NCI-H2029 (cell line): ENCODE measurements at regions not wholly inside any gene's neighbourhood (a gene's known extent, or its start where the extent isn't known, plus 50 kb on each side); places are given as distances from the start of the nearest gene placed in this dataset.

Experiments
- DNase-seq: peaks from one replicate; lab custom pipeline; 2025; lab: John Stamatoyannopoulos, UW

DNA sequence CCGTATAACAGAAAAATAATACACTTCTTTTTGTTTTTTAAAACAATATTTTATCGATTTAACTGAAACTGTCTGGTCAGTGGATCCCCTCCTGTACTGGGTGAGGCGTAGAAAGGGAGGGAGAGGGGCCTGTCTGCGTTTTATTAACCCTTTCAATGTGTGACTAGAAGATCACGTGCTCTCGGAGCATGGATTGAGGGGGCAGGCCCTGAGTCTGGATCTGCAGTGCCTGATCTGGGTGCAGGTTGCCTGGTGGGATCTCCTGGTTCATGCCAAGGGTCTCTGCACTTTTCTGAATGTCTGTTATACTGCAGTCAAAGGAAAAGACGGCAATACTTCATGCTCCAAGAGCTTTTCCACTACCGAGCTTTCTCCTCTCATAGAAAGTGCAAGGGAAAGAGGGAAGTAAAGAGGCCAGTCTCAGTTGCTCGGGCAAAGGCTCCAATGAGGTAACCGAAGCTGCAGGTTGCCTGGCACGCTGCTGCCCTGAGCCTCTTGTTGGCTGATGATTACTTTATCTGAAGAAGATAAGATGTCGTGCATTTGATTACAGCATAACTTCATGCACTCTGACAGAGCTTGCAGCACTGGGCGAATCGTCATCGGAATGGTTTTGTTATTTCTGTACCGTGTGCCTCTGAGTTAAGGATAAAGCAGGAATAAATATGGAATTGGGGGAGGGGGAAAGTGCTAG, 167.5 kb upstream of the PMEPA1 start:
- DNase-seq = no peak

DNA sequence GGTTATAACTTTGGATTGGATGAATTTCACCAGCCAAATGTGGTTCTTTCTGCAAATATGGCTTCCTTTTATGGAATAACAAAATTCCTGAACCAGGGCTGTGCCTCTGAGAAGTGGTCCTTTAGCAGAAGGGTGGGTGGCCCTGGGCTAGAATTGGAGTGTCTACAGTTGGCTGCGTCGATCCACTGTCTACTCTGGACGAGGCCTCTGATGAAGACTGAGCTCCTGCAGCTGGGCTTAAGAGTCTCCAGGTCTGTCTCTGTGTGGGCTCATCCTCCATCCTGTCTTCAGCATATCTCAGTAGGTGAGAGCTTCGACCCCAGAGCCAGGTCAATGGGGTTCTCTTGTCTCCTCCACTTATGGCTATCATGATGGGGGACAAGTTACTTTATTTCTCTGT, 166.3 kb upstream of the PMEPA1 start:
- DNase-seq = no peak

DNA sequence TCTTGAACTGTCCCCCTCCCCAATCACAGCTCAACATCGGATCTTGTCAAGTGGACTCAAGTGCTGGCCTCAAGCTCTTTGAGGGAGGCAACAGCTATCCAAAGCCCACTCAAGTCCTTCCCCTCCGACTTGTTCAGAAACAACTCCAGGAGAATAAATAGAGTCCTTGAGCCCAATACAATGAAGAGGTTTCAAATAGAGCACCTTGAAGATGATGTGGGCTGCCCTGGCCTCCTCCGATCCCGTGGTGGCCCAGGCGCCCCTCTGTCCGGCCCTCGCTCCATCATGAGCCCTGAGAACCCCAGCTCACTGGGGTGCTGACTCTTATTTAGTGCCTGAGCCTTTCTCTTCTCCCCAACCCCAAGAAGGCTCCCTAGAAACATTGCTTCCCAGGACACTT, 164.3 kb upstream of the PMEPA1 start:
- DNase-seq = no peak

DNA sequence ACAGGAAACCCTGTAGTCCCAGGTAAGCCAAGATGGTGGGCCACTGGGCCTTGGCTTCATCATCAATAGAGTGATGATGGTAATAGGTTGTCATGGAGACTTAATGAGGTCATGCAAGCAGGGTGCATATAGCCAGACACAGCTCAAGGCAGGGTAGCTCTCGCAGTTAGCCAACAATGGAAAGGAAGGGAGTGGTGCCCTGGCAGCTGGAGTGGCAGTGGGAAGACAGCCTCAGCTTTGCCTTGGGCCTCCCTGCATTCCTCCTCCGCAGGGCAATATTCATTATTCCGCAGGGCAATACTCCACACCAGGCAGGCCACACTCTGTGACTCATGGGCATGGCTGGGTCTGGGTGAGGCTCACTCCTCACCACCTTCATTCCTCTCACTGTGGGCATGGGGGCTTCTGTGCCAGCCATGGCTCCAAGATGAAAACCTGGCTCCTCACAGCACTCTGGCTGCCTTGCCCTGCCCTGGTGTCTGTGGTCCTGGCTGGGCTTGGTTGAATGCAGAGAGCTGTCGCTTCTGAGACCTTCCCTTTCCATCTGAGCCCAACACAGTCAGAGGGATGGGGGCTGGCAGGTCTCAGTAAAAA, 163.1 kb upstream of the PMEPA1 start:
- no peak for DNase-seq

DNA sequence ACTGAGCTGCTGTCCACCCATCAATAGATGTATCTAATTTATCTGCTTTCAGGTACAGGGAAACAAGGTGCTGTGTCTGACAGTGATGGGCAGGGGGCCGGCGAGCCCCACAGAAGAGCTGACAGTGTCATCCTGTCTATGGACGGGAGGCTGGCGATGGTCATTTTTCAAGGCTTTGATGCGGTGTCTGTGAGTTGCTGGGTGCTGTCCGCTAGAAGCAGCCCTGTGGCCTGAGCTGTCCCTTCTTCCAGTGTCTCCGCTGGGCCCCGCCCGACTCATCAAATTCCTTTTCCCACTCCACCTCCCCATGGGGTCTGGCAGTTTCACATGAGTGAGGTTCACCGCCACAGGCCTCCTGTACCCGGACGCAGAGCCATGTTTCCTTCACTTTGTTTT, 161.4 kb upstream of the PMEPA1 start:
- DNase-seq = no peak

DNA sequence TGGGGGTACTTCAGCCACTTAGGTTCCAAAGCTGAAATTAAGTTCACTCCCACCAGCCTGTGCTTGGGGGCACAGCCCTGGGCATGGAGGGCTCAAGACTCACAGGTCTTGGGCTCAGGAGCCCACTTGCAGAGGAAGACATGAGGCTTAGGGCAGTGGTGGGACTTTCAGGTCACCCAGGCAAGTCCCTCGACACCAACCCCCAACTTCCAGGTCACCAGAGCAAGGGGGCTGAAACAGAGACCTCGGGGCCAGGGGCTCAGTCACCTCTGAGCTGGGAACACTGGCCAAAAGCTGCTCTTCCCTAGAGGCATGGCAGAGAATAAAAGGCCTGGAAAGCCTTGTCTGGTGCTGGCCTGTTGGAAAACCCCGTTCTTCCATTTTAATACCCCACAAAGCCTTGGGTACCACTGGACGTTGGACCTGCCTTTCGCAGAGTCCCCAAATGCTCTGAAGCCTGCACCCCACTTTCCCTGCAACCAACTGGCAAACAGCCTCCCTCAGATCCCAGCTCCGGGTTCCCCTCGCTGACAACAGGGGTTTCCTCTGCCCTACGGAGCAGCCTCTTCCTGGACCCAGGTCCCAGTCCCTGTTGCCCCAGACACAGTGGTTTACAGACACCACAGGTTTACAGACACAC, 160.9 kb upstream of the PMEPA1 start:
- no peak for DNase-seq

DNA sequence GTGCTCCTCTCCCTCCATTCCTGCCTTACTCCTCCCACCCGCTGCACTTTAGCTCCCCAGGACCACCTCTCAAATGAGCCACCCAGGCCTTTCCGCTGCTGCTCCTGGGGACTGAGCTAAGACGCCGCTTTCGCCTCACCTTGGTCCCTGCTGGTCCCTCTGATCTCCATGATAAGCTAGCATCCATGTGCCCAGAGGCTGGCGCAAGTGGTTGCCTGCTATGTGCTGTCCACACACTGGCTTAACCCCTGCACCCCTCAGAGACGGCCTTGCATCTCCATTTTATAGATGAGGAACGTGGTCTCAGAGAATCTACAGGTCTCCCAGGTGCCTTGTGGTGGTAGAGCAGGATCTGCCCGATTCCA, 160.1 kb upstream of the PMEPA1 start:
- no peak for DNase-seq

DNA sequence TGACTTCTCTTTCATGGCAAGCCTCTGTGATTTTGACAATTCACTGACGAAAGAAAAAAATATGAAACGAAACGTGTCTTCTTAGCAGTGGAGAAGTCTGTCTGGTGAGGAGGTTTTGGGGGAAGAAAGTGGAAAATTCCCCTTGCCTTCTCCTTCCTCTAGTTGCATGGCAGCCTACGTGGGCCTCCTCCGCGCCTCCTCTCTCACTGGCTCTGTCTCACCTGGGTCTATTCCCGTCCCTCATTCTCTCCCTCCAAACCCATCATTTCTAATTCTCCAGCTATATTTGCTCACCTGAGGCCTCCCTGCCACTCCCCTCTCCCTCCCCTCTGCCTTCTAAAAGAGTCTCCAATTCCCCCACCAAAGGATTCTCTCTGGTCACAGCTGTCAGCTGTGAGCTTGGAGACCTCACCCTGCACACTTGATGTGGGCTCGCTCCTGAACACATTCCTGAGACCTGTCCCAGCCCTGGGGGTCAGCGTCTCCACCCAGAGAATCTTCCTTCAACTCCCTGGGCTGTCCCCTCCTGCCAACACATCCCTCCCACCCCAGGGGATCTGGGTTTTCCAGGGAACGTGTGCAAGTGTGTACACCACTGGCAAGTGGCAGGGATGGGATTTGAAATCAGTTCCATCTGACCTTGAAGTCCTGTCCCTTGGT, 159.6 kb upstream of the PMEPA1 start:
- DNase-seq = no peak

DNA sequence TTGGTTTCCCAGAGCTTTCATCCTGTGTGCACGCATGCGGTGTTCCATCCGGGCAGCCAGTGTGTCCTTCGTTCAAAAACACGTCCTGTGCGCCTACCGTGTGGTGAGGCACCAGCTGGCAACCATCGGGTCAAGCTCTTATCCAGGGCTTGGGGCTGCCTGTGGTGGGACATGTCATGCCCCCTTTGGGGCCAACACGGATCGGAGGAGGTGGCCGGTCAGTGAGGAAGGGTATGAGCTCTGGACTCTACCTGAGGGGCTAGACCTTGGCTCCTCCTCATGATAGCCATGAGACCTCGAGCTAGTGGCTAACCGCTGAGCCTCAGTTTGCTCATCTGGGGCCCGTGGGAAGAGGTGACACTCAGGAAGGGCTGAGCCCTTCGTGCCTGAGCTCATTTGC, 158.5 kb upstream of the PMEPA1 start:
- no peak for DNase-seq

DNA sequence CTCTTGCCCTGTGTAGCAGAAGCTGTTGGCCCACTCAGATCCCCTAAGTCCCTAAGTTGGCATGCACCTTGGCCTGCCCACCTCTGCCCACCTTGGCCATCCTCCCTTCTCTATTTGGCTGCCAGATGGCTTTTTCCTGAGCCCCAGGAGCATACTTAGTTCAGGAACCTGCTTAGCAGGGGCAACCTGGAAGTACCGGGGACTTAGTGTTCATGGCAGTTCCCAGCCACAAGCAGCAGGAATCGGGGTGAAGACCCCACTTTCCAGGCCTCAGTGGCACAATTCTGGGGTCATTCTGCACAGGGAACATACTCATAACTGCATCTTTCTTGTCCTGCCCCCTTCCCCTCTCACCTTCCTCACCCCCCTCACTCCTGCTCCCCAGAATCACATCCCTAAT, 158.0 kb upstream of the PMEPA1 start:
- no peak for DNase-seq

DNA sequence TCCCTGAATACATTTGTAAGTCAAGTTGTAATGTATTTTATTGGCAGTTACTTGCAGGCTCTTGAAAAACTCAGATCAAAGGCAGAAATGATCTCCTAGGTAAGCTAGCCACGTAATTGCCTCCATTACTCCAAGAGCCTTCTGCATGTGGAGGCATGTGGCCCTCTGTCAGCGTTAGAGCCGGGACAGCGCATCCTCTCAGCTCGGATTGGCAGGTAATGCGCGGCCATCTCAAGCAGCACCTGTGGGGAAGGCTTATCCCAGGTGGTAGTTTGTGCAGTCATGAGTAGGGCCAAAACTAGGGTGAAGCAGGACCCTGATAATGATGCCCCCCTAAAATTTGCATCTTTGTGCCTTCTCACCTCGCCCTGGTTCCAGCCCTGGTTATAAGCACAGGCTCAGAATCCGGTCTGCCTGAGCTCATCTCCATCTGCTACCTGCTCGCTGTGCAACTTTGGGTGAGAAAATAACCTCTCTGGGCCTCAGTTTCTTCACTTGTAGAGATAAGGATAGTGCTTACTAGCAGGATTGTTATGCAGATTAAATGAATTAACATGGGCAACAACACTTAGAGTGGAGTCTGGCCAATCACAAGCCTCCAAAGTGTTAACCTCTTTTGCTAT, 157.5 kb upstream of the PMEPA1 start:
- no peak for DNase-seq

DNA sequence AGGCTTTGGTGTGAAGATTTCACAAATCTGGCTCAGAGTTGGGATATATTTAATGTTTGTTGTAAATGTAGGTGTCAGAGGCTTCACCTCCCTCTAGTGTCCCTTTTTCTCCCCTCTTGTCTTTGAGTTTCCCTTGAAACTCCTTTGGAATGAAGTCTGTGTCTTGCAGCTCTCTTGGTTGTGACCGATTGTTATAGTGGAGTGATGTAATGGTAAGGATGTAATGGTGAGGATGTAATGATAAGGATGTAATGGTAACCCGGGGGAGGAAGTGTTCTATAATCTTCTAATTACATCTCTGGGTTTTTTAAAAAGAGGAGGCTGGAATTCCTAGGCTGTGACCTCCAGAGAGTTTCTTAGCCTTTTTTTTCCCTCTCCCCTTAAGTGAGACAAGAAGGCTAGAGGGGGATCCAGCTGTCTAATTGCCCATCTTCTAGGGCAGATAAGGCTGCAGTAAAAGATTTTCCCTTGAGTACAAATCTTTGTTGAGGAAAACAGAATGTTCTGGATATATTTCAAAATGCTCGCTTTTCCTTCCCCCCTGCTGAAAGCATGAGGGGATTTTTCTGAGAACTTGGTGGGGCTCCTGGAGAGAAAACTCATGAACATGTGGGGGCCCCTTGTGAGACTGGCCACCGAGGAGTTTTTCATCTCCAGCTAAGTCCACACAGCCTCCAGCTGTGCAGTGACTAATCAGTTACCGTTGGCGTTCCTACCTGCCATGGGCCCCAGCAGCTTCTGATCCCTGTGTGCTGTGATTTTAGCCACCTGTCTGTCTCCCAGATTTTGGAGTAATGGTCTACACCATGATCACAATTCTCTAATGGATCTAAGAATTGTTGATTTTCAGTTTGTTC, 156.7 kb upstream of the PMEPA1 start:
- DNase-seq = no peak

DNA sequence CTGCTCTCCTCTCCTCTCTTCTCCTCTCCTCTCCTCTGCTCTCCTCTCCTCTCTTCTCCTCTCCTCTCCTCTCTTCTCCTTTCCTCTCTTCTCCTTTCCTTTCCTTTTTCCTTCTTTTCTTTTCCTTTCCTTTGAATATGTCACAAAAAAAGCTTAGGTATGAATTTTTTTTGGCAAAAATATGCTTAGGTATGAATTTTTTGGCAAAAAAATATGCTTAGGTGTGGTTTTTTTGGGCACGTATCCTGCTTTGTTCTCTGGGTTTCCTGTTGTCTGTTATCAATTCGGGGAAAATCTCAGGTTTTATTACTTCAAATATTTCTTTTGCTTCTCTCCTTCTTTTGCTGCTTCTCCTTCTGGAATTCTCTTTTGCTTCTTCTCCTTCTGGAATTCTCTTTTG, 155.5 kb upstream of the PMEPA1 start:
- no peak for DNase-seq

DNA sequence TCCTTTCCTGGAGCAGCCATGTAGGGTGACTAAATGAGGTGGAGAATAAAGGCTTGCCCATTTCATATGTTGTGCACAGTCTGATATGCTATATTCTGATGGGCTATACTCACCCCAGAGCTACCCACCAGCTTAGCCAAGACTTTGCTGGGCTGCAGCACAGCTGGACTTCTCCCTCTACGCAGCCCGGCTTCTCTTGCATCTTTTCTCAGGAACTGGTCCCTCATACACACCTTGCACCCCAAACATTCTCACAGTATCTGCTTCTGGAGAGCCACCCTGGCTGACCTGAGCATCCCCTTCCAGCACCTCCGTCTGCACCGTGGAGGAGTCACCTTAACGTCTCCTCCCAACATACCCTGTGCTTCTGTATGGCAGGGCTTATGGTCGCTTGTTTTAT, 150.8 kb upstream of the PMEPA1 start:
- DNase-seq = no peak

DNA sequence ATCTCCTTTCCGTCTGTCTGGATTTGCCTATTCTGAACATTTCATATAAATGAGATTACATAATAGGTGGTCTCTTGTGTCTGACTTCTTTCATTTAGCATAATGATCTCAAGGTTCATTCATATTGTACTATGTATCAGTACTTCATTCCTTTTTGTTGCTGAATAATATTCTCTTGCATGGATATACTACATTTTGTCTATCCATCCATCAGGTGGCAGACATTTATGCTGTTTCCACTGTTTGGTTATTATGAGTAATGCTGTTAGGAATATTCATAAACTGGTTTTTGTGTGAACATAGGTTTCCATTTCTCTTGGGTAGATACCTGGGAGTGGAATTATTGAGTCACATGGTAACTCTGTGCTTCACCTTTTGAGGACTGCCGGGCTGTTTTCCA, 148.2 kb upstream of the PMEPA1 start:
- no peak for DNase-seq

DNA sequence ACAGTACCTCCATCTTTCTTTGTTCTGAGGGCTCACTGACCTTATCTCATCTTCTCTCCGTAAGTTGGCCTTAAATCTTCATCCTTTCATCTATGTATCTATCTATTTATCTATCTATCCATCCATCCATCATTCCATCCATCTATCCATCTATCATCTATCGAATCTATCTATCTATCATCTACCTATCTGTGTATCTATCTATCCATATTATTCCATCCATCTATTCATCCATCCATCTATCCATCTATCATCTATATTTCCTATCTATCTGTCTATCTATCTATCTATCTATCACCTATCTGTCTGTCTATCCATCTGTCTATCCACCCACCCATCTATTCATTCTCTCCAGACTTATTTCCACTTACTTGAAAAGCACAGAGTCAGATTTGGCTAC, 147.3 kb upstream of the PMEPA1 start:
- no peak for DNase-seq

DNA sequence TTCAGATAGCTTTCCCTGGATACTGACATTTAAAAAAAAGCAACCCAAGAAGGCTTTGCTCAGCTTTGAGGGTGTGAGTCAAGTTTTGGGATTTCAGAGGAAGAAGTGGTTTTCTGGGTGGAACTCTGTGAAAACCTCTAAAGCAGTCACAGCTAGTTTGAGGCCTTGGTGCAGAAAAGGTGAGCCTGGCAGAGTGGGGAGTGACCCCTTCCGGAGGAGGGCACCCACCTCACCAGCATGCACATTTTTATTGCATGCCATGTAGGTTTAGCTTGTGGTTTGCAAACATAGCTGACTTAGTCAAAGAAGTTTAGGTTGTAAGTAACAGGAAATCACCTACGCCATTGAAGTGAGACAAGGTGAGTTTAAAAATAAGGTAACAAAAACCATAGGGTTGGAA, 146.8 kb upstream of the PMEPA1 start:
- no peak for DNase-seq

DNA sequence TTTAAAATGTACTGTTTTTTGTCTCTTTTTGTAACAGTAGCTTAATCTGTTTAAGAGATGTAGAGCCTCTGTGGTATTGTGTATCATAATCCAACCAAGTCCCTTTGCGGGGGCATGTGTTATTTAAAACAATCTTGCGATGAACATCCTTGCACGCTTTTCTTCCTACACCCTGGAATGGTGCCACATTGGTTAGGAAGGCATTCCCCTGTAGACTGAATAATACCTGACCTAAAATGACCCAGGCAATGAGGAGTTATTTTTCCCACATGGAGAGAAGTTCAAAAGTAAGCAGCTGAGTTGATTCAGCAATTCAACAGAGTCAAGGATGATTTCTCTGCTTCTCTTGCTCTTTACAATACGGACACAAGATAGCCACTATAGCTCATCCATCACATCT, 142.0 kb upstream of the PMEPA1 start:
- no peak for DNase-seq

DNA sequence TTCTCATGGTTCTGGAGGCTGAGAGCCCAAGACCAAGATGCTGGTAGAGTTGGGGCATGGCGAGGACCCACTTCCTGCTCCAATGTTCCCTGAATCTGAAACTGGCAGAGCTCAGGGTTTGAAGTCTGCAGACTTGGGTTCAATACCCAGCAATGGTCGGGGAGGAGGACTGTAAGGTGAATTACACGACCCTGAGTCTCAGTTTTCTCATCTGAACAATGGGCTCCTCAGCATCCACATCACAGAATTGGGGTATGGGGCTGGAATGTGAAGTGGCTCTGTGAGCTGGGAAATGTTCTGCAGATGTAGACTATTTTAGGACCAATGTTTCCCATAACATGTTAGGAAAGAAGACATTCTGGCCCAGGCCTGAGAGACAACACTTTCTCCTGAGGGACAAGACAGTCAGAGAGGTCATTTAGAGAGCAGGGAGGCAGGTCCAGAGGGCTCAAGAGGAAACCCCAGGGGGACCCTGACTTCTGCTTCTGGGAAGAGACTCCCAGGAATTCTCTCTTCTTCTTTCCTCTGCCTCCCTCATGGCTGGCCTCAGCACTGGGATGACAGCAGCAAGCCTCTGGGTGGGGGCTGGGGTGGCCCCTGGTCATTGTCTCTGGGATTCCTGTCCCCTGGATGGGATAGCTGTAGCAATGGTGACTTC, 141.3 kb upstream of the PMEPA1 start:
- DNase-seq = no peak

DNA sequence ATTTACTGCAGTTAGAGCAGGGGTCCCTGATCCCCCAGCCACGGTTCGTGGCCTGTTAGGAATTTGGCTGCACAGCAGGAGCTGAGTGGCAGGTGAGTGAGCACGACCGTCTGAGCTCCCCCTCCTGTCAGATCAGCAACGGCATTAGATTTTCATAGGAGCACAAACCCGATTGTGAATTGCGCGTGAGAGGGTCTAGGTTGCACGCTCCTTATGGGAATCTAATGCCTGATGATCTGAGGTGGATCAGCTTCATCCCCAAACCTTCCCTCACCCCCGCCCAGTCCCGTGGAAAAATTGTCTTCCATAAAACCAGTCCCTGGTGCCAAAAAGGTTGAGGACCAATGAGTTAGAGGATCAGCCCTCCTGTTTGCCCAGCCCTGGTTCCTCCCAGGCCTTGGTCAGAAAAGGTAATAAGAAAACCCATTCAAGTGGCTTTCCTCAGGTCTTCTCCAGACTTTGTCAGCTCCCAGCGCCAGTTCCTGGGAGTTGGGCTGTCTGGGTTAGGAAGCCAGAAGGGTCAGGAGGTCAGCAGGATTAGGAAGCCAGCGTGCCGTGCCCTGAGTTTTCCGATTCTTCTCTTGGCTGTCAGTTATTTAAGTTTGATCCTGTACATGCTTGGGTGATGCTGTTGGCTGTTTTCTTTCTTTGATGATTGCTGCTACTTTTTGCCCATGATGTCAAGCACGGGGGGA, 139.9 kb upstream of the PMEPA1 start:
- DNase-seq = no peak

DNA sequence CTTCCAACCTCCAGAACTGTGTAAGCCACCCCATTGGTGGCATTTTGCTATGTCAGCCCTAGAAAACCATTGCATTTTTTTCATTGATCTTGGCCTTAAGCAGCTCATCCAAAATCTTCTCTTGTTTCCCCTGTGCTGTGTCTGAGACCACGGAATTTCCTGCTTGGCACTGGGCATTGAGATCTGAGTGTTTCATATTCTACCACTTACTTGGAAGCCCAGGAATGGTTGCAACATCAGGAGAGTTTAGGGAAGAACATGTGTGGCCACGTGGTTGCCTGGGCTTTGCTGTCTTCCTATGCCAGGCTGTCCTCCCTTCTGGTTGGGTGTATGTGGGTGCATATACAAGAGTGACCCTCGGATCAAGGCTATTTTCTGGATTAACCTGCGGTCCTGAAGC, 139.3 kb upstream of the PMEPA1 start:
- DNase-seq = no peak
